HUDEP-2 (cell line): ENCODE measurements at regions not wholly inside any gene's neighbourhood (a gene's known extent, or its start where the extent isn't known, plus 50 kb on each side); places are given as distances from the start of the nearest gene placed in this dataset.

ENCODE experiments used
- DNase-seq, 76 experiments: peaks; one replicate each; lab custom pipeline; 2025; ENCODE audit not compliant: unreplicated experiment in 76 of 76; lab: John Stamatoyannopoulos, UW

- no peak for DNase-seq
Observed at GRCh38 chr15:70219256-70219895, 121.7 kb upstream of the TLE3 start.

- no peak for DNase-seq
Observed at GRCh38 chr15:70217226-70218160, 119.8 kb upstream of the TLE3 start.

GRCh38 chr15:70215951-70216350, 118.2 kb upstream of the TLE3 start:
- DNase-seq: no peak

GRCh38 chr15:70214941-70215635, 117.4 kb upstream of the TLE3 start:
- DNase-seq: no peak

GRCh38 chr15:70214276-70214675, 116.6 kb upstream of the TLE3 start:
- no peak for DNase-seq

DNA sequence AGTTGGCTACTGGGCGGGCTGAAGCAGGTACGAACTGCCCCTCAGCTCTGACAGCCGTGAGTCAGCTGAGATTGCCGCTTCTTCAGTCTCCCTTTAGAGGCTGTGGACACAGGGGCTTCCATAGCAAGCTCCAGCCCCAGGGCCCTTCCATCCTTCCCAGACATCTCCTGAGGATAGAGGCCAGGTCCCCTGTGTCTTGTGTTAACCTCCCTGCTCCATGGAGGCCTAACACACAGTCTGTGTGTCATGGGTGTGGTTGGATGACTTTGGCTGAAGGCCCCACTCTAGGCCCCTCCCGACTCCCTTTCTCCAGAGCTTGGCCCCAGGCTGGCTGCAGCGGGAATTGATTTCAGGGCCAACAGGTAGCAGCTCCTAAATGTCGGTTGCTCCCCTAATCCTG, 116.1 kb upstream of the TLE3 start:
- DNase-seq: peak in 1 of 76 experiments; percentile 1

DNA sequence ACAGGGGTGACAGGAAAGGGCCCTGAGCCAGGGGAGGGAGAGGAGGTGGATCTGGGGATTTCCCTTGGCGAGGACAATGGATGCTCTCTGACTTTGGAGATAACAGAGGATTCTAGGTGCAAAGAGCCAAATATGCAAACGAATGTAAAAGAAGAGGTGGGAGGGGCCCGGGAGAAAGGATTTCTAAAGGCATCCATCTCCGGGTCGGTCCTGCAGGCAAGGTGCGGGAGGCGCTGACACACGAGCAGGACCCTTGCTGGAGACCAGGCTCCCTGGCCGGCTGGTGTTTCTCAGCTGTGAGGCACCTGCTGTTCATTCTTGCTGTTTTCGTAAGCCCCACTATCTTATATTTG, 115.2 kb upstream of the TLE3 start:
- no peak for DNase-seq

DNA sequence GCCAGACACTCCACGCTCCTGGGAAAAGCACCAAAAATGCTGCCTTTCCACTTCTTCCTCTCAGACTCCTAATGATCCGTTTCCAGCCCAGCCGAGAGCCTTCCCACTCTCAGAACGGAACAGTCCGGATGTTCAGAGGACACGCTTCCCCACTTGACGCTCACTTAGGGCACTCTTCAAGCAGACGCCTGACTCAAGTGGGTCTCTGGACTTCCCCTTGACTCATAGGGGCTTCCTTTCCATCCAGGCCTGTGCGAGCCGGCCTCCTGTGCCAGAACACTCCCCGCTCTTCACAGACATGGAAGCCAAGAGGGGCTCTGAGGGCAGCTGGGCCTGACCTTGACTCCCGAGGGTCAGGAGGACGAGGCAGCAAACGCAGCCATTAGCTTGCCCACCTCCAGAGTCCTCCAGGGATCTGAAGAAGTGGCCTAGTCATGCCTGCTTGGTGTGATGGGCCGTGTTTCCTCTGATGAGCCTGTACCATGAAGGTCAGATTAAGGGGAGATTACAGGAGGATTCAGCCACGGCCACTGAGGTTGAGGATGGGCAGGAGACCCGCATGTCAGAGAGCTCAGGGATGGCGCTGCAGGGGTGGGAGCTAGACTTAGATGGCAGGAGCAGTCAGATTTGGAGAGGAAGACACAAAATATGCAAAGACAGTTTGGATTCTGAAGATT, 114.7 kb upstream of the TLE3 start:
- DNase-seq: no peak

DNA sequence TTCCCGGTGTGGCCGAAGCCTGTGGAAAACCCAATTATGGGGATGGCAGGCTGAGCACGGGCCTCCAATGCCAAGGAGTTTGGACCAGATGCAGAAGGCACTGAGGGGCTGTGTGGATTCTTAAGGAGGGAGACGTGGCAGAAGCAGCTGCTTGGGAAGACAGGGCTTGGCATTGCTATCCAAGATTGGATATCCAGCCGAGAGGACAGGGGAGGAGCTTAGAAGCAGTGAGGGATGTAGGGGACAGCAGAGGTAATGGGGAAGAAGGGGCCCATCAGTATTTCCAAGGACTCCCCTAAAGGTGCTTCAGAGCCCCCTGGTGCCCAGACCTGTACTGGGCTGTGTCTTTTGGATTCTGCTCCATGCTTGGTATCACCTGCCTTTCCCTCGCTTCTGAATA, 112.8 kb upstream of the TLE3 start:
- peak in 1 of 76 experiments; percentile 4 for DNase-seq

- DNase-seq: no peak
Observed at GRCh38 chr15:70210076-70210475, 112.4 kb upstream of the TLE3 start.

DNA sequence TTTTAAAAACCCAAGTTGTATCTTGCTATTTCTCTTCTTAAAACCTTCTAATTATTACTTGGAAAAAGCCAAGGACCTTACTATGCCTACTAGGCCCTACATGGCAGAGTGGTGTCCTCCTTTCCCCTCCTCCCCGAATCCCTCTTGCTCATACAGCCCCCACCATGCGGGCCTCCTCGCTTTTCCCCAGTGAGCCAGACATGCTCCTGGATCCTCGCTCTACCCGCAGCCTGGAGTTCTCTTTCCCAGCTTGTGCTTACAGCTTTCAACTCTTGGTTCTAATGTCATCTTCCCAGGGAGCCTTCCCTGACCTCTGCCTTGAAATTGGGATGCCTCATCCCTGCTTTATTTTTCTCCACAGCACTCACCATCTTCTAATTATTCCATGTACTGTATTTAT, 111.8 kb upstream of the TLE3 start:
- DNase-seq: no peak

GRCh38 chr15:70208332-70208731, 110.6 kb upstream of the TLE3 start:
- no peak for DNase-seq

GRCh38 chr15:70206668-70207067, 109.0 kb upstream of the TLE3 start:
- DNase-seq: no peak

GRCh38 chr15:70204652-70205051, 106.9 kb upstream of the TLE3 start:
- no peak for DNase-seq

DNA sequence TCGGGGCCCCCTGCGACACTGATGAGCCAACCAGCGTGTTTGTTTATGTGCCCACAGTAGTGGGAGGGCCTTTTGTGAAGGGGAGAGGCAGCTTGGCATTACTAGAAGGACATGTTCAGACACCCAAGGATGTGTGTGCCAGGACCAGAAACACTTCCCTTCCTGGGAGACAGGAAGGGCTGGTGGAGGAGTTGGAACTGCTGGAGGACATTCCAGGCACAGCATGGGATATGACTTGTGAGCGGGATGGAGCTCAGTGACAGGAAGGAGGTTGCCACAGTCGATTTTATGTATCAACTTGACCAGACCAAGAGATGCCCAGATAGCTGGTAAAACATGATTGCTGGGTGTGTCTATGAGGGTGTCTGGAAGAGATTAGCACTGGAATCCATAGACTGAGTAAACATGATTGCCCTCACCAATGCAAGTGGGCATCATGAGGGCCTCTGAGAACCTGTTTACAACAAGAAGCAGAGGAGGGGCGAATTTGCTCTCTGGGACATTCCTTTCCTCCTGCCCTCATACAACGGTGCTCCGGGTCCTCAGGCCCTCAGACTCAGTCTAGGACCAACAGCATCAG, 106.4 kb upstream of the TLE3 start:
- peak in 2 of 76 experiments; percentile 9 to 11 for DNase-seq

- no peak for DNase-seq
Observed at GRCh38 chr15:70202756-70203155, 105.0 kb upstream of the TLE3 start.

DNA sequence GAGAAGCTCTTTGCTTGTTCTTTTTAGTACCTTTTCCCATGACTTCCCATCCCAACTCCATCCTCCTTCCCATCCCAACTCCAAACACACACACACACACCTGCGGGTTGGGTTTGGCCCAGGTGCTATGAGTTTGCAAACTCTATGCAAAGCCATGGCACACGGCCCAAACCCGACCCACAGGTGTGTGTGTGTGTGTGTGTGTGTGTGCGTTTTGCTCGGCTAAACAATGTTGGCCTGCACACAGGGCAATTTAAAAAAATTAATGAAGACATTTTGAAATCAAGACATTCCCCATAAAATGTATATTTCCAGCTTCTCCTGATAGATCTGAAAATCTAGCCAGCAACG, 103.7 kb upstream of the TLE3 start:
- DNase-seq: no peak

- no peak for DNase-seq
Observed at GRCh38 chr15:70200511-70201424, 103.1 kb upstream of the TLE3 start.

DNA sequence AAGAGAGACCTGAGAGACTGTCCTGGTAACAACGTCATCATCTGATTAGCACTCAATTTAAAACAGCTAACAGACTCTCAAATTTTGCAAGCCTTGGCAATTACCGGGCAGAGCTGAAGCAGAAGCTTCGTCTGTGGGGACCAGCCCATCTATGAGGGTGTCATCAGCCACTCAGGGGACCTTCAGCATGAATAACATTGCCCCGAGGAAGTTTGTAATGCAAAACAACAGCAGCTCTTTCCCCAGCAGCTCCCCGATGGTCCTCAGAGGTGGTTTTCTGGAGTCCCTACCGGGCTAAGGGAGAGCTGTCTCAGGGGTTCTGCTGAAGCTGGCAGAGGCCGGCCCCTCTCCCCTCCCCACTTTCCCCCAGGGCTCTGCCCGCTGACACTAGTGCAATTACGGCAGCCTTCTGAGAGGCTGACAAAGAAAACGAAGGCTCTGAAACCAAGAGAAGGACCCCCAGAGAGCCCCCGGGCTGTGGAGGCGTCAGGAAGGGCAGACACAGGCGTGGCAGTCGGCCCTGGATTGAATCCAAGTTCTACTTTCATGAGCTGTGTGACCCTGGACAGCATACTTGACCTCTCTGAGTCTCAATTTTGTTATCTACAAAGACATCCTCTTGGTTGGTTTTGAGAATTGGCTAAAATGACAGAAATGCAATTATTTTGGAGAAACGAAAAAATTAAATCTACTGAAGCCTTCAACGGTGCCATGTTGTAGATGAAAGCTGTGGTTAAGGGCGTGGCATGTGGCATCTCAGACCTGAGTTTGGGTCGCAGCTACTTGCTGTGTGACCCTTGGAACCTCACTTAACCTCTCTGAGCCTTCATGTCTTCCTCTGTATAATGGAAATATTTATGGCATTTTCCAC, 102.1 kb upstream of the TLE3 start:
- no peak for DNase-seq
